Ishikawa (cell line): ENCODE measurements at regions not wholly inside any gene's neighbourhood (a gene's known extent, or its start where the extent isn't known, plus 50 kb on each side); places are given as distances from the start of the nearest gene placed in this dataset.

ENCODE experiments used
- CEBPB ChIP-seq: IDR thresholded peaks from 2 replicates; pipeline ENCODE4 v1.6.1; 2012
- CREB1 ChIP-seq: IDR thresholded peaks from 2 replicates; pipeline ENCODE4 v1.6.1; 2012; ENCODE audit warnings: low read depth
- EGR1 ChIP-seq: IDR thresholded peaks from 2 replicates; pipeline ENCODE4 v1.6.1; 2012
- EP300 ChIP-seq: IDR thresholded peaks from 2 replicates; pipeline ENCODE4 v1.6.1; 2012; ENCODE audit warnings: borderline replicate concordance
- FOXM1 ChIP-seq: IDR thresholded peaks from 2 replicates; pipeline ENCODE4 v1.6.1; 2012; ENCODE audit warnings: low read depth, borderline replicate concordance
- NFIC ChIP-seq: IDR thresholded peaks from 2 replicates; pipeline ENCODE4 v1.6.1; 2012
- RAD21 ChIP-seq: IDR thresholded peaks from 2 replicates; pipeline ENCODE4 v1.6.1; 2012; ENCODE audit warnings: low read depth
- TAF1 ChIP-seq: IDR thresholded peaks from 2 replicates; pipeline ENCODE4 v1.6.1; 2012; ENCODE audit warnings: low read depth, mild to moderate bottlenecking
- TCF12 ChIP-seq: IDR thresholded peaks from 2 replicates; pipeline ENCODE4 v1.6.1; 2012; ENCODE audit warnings: low read depth
- TEAD4 ChIP-seq: IDR thresholded peaks from 2 replicates; pipeline ENCODE4 v1.6.1; 2012
- YY1 ChIP-seq: IDR thresholded peaks from 2 replicates; pipeline ENCODE4 v1.6.1; 2012; ENCODE audit warnings: low read depth
- ZBTB7A ChIP-seq: IDR thresholded peaks from 2 replicates; pipeline ENCODE4 v1.6.1; 2012; ENCODE audit warnings: low read depth
- TF ChIP-seq, protein P1 (sequence below): IDR thresholded peaks from 2 replicates; pipeline ENCODE4 v1.6.1; 2012
- TF ChIP-seq, protein P2 (sequence below): IDR thresholded peaks from 2 replicates; pipeline ENCODE4 v1.6.1; 2012; ENCODE audit warnings: low read depth, mild to moderate bottlenecking
- TF ChIP-seq, protein P3 (sequence below): IDR thresholded peaks from 2 replicates; pipeline ENCODE4 v1.6.1; 2012

DNA sequence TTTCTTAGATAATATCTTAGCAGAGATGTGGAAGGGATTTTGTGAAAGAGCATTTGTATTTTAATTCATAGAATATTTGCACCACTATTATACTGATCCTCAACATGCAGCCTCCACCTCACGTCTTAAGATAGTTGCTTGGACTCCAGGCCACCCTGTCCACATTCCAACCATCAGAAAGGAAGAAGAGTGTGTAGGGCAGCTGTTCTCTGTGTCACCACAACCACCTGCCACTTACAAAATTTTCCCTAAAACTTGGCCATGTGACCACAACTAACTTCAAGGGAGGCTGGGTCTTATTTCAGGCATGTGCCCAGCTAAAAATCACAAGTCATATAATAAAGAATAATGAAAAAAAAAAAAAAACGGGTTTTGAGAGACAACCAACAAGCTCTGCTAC is 528.1 kb downstream of the RAB28 start:
- TF ChIP-seq, protein P1, sequence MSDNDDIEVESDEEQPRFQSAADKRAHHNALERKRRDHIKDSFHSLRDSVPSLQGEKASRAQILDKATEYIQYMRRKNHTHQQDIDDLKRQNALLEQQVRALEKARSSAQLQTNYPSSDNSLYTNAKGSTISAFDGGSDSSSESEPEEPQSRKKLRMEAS: no peak
- no peak for TF ChIP-seq CREB1
- TF ChIP-seq NFIC: no peak
- TF ChIP-seq, protein P2, sequence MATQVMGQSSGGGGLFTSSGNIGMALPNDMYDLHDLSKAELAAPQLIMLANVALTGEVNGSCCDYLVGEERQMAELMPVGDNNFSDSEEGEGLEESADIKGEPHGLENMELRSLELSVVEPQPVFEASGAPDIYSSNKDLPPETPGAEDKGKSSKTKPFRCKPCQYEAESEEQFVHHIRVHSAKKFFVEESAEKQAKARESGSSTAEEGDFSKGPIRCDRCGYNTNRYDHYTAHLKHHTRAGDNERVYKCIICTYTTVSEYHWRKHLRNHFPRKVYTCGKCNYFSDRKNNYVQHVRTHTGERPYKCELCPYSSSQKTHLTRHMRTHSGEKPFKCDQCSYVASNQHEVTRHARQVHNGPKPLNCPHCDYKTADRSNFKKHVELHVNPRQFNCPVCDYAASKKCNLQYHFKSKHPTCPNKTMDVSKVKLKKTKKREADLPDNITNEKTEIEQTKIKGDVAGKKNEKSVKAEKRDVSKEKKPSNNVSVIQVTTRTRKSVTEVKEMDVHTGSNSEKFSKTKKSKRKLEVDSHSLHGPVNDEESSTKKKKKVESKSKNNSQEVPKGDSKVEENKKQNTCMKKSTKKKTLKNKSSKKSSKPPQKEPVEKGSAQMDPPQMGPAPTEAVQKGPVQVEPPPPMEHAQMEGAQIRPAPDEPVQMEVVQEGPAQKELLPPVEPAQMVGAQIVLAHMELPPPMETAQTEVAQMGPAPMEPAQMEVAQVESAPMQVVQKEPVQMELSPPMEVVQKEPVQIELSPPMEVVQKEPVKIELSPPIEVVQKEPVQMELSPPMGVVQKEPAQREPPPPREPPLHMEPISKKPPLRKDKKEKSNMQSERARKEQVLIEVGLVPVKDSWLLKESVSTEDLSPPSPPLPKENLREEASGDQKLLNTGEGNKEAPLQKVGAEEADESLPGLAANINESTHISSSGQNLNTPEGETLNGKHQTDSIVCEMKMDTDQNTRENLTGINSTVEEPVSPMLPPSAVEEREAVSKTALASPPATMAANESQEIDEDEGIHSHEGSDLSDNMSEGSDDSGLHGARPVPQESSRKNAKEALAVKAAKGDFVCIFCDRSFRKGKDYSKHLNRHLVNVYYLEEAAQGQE: no peak
- no peak for TF ChIP-seq TCF12
- no peak for TF ChIP-seq FOXM1
- TF ChIP-seq YY1: no peak
- TF ChIP-seq RAD21: no peak
- TF ChIP-seq, protein P3, sequence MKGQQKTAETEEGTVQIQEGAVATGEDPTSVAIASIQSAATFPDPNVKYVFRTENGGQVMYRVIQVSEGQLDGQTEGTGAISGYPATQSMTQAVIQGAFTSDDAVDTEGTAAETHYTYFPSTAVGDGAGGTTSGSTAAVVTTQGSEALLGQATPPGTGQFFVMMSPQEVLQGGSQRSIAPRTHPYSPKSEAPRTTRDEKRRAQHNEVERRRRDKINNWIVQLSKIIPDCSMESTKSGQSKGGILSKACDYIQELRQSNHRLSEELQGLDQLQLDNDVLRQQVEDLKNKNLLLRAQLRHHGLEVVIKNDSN: no peak
- TF ChIP-seq TEAD4: no peak
- no peak for TF ChIP-seq TAF1
- TF ChIP-seq CEBPB: no peak
- no peak for TF ChIP-seq EP300
- TF ChIP-seq ZBTB7A: no peak

DNA sequence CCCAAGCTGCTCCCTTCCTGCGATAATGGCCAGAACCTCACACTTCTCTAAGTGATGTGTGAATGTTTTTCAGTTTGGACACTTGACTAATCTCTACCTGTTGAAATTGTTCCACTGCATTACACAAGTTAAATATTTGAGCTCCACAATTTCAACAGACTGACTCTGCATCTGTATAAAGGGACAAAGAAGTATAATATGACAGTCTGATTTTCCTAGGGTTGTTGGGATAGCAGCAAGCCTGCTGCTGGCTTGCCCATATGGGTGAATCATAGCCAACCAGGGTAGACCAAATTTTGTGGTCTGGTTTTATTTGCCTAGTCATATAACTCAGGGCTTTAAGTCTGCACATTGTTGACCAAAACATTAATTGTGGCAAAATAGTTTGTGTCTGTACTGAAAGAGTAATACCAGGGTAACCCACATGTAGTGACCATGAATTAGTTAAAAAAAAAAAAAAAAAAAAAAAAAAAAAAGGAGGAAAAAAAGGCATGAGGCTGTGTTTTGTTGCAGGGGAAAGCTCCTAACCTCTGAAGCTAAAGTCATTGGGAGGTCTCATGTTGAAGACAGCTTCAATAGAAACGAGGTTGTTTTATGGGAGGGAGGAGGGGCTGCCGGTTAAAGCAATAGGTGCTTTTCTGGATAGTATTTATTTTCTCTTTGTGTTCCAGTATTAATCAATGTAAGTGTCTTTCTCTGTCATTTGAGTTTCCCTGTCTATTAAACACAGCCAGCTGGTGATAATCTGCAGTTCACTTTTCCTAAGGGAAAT is 534.2 kb downstream of the RAB28 start:
- TF ChIP-seq, protein P2: no peak
- no peak for TF ChIP-seq TAF1
- TF ChIP-seq EP300: no peak
- no peak for TF ChIP-seq TCF12
- no peak for TF ChIP-seq CREB1
- no peak for TF ChIP-seq YY1
- TF ChIP-seq NFIC: no peak
- TF ChIP-seq FOXM1: no peak
- TF ChIP-seq, protein P3: no peak
- no peak for TF ChIP-seq EGR1
- TF ChIP-seq RAD21: no peak
- TF ChIP-seq, protein P1: no peak
- TF ChIP-seq CEBPB: no peak
- TF ChIP-seq TEAD4: no peak

DNA sequence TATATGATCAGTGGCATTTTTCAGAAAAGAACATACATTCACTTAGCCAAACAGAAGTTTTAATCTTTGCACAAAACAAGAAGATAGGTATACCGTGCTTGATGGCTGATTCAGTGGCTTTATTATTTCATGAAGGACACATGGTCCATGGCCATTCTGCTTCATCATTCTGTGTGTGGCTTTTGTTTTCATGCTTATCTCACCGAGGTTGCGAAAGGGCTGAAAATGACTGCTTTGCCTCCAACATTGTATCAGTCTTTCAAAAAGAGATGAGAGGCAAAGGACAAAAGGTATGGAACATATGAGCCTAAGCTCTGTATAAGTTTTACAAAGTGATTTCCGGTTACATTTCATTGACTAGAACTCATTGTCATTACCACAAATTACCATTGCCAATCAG is 541.1 kb downstream of the RAB28 start:
- no peak for TF ChIP-seq EGR1

DNA sequence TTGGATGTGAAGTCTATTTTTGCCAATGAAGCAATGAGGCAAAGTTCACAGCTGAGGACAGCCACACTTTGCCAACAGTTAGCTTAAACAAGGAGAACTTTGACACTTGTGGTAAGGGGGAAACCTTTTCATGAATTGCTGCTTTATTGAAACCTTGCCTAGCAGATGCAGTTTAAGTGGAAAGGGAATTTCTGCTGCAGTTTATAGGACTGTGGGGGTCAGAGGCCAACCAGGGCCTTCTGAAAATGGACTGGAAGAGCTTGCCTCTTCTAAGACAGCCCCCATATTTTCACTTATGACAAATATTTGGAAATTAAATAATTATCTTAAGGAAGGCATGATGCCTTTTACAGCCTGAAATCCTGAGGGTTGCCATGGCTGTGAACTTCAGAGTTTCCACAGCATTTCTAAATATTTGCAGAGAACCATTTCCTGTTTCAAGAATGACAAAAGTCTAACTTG is 550.3 kb downstream of the RAB28 start:
- TF ChIP-seq TEAD4: no peak
- TF ChIP-seq RAD21: no peak
- TF ChIP-seq, protein P3: no peak
- no peak for TF ChIP-seq FOXM1

DNA sequence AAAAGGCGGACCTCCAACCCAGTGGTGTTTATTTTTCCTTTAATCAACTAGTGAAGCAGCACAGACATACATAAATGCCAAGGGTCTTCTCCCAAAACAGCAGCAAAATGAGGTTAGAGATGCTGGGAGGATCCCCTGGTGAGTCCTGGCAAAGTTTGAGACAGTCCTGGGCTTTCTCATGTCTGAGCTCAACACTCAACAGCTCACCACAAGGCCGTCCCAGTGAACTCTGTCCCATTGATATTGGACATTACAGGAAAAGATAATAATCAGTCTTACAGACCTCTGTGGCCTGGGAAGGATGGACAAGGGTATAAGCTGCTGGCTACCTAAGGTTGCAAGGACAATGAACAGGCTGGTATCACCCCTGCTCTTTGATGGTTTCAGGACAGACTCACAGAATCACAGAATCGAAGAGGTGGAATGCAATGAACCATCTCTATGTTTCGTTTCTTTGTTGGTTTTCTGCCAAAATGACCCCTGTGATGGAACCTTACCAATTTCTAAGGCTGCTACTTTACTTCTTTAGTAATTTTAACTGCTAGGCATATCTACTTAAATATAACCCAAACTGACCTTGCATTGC is 551.8 kb downstream of the RAB28 start:
- TF ChIP-seq, protein P1: no peak
- no peak for TF ChIP-seq EP300
- TF ChIP-seq TEAD4: no peak
- TF ChIP-seq, protein P3: no peak
- TF ChIP-seq RAD21: no peak
- no peak for TF ChIP-seq YY1
- TF ChIP-seq, protein P2: no peak
